K562 (cell line): ENCODE measurements at regions not wholly inside any gene's neighbourhood (a gene's known extent, or its start where the extent isn't known, plus 50 kb on each side); places are given as distances from the start of the nearest gene placed in this dataset.
A peak's percentile ranks its signal among the peaks of the same experiment; 100 is the strongest.

Source experiments
- ATAC-seq: fragments of 200-7000 bp; cut with Tn5 transposase; 3 replicates; pipeline ENCODE4 v1.9.1; 2020; ENCODE audit warnings: moderate library complexity
- BruUV-seq: library from RNA; stranded (reverse); fragments of 400-500 nt; replicated peaks from 2 replicates; lab custom pipeline; 2021; lab: Mats Ljungman, UMichigan
- CTCF ChIA-PET: fragments of 300-600 bp; formaldehyde crosslinking; extraction: SDS; loops from one replicate; lab custom pipeline; 2021; ENCODE audit warnings: low intra/inter-chr PET ratio; lab: Yijun Ruan, JAX
- POLR2A ChIA-PET: fragments of 300-600, 350-650 bp; sonication (Branson Sonifier 250); formaldehyde crosslinking; extraction: SDS; loops from one replicate; lab custom pipeline; 2021; ENCODE audit warnings: antibody characterized with exemption, inconsistent platforms; lab: Yijun Ruan, JAX
- DNase-seq, 4 experiments: peaks; one replicate each; pipeline versions ENCODE4 v3.0.0 to v3.0.0-alpha.2; 2011 to 2018; ENCODE audit warnings: low spot score in 3 of 4, mixed read lengths in 3 of 4; ENCODE audit errors: extremely low read depth in 1 of 4
- FAIRE-seq: peaks from 2 replicates; lab custom pipeline; 2011; peaks lifted over from hg19 to GRCh38; lab: Jason Lieb, UNC
- H2AFZ ChIP-seq: 2 replicates; pipeline ENCODE4 v1.6.0; 2011; ENCODE audit warnings: low read depth, low read length, control low read depth, inconsistent platforms
- H3K27ac ChIP-seq: fragments of 200-600 bp; 3 replicates; pipeline ENCODE4 v1.8.0; 2011; ENCODE audit warnings: low read depth, mild to moderate bottlenecking, control low read depth, inconsistent platforms, low read length, moderate library complexity, mixed read lengths; ENCODE audit errors: extremely low read depth
- H3K27me3 ChIP-seq, 2 experiments: fragments of 300-600 bp in 1 of 2; 2 replicates in 1 of 2; 3 replicates in 1 of 2; pipeline versions ENCODE4 v1.6.0 to v1.8.0; 2011; ENCODE audit warnings: inconsistent platforms in 2 of 2, low read length in 2 of 2, mild to moderate bottlenecking in 1 of 2, mixed read lengths in 1 of 2, moderate library complexity in 1 of 2; ENCODE audit not compliant: control insufficient read depth in 2 of 2, insufficient read depth in 2 of 2
- H3K36me3 ChIP-seq: fragments of 300-600 bp; 3 replicates; pipeline ENCODE4 v1.8.0; 2011; ENCODE audit warnings: mild to moderate bottlenecking, low read length, inconsistent platforms; ENCODE audit not compliant: control insufficient read depth, insufficient read depth
- H3K4me1 ChIP-seq, 2 experiments: fragments of 200-600 bp in 1 of 2; replicated peaks in 1 of 2; 2 replicates in 1 of 2; 3 replicates in 1 of 2; pipeline versions ENCODE4 v1.5.1 to v1.8.0; 2011; ENCODE audit warnings: inconsistent platforms in 2 of 2, low read length in 2 of 2, mild to moderate bottlenecking in 1 of 2, mixed read lengths in 1 of 2, moderate library complexity in 1 of 2; ENCODE audit not compliant: control insufficient read depth in 2 of 2, insufficient read depth in 2 of 2
- H3K4me2 ChIP-seq: 2 replicates; pipeline ENCODE4 v1.6.1; 2011; ENCODE audit warnings: low read length, control low read depth, inconsistent platforms, mixed read lengths; ENCODE audit not compliant: insufficient read depth
- H3K4me3 ChIP-seq: fragments of 200-600 bp; sonication (generic), shearing (Covaris generic); 2 replicates; pipeline ENCODE4 v1.5.1; 2016; ENCODE audit warnings: control low read depth, inconsistent platforms
- H3K79me2 ChIP-seq: fragments of 200-600 bp; 3 replicates; pipeline ENCODE4 v1.8.0; 2011; ENCODE audit warnings: low read length, inconsistent platforms; ENCODE audit not compliant: control insufficient read depth, insufficient read depth
- H3K9ac ChIP-seq, 2 experiments: 2 replicates each; pipeline versions ENCODE4 v1.6.0 to v1.6.1; 2011; ENCODE audit warnings: low read depth in 2 of 2, low read length in 2 of 2, control low read depth in 1 of 2, inconsistent platforms in 1 of 2, mild to moderate bottlenecking in 1 of 2, mixed read lengths in 1 of 2; ENCODE audit not compliant: insufficient read depth in 1 of 2
- H3K9me1 ChIP-seq: one replicate; pipeline ENCODE4 v1.6.0; 2011; ENCODE audit warnings: inconsistent platforms, mild to moderate bottlenecking, low read length, moderate library complexity; ENCODE audit not compliant: control insufficient read depth, insufficient read depth
- H3K9me3 ChIP-seq: replicated peaks from 2 replicates; pipeline ENCODE4 v1.5.1; 2011; ENCODE audit warnings: low read depth, low read length, inconsistent platforms; ENCODE audit not compliant: control insufficient read depth, insufficient read depth
- H4K20me1 ChIP-seq: replicated peaks from 2 replicates; pipeline ENCODE4 v1.6.1; 2011; ENCODE audit warnings: low read length, inconsistent platforms, mixed read lengths; ENCODE audit not compliant: control insufficient read depth, insufficient read depth
- ATF1 ChIP-seq, 2 experiments: fragments of 450-650 bp in 1 of 2; IDR thresholded peaks; 2 replicates each; pipeline ENCODE4 v1.6.1; 2016; ENCODE audit warnings: missing compliant biosample characterization in 1 of 2, missing genetic modification characterization in 1 of 2
- BCOR ChIP-seq: fragments of 450-650 bp; IDR thresholded peaks from 2 replicates; pipeline ENCODE4 v1.6.1; 2016
- HSF4 ChIP-seq: fragments of 250-450 bp; sonication (Bioruptor Pico); IDR thresholded peaks from 2 replicates; pipeline ENCODE4 v2.1.2; 2022; ENCODE audit warnings: mild to moderate bottlenecking, moderate library complexity, borderline replicate concordance
- KAT7 ChIP-seq: sonication (generic); formaldehyde crosslinking; IDR thresholded peaks from 2 replicates; pipeline ENCODE4 v1.8.0; 2022; ENCODE audit warnings: missing genetic modification reagents, mild to moderate bottlenecking, borderline replicate concordance
- MIER1 ChIP-seq: fragments of 450-650 bp; IDR thresholded peaks from 2 replicates; pipeline ENCODE4 v1.6.1; 2016; ENCODE audit warnings: antibody characterized with exemption, mild to moderate bottlenecking, low read depth
- NR3C1 ChIP-seq: sonication (generic); formaldehyde crosslinking; IDR thresholded peaks from 2 replicates; pipeline ENCODE4 v1.8.1; 2022; ENCODE audit warnings: missing genetic modification reagents
- POLR2AphosphoS5 ChIP-seq: IDR thresholded peaks from 2 replicates; pipeline ENCODE4 v1.6.1; 2011; ENCODE audit warnings: mild to moderate bottlenecking, low read depth, low read length, moderate library complexity; ENCODE audit not compliant: control insufficient read depth, insufficient read depth
- TAL1 ChIP-seq: fragments of 450-650 bp; IDR thresholded peaks from 2 replicates; pipeline ENCODE4 v1.6.1; 2016; ENCODE audit warnings: mild to moderate bottlenecking
- TCF3 ChIP-seq: sonication (generic); formaldehyde crosslinking; IDR thresholded peaks from 2 replicates; pipeline ENCODE4 v1.4.0; 2020; ENCODE audit warnings: mild to moderate bottlenecking, missing genetic modification reagents
- TEAD4 ChIP-seq, 2 experiments: sonication (generic) in 1 of 2; formaldehyde crosslinking in 1 of 2; IDR thresholded peaks; 2 replicates each; pipeline versions ENCODE4 v1.6.1 to v1.8.0; 2012 to 2022; ENCODE audit warnings: borderline replicate concordance in 1 of 2, inconsistent platforms in 1 of 2, low read length in 1 of 2, mild to moderate bottlenecking in 1 of 2, missing genetic modification reagents in 1 of 2
- ZBTB7A ChIP-seq: IDR thresholded peaks from 2 replicates; pipeline ENCODE4 v1.6.1; 2011; ENCODE audit warnings: low read depth, mild to moderate bottlenecking, low read length, moderate library complexity, borderline replicate concordance; ENCODE audit not compliant: control insufficient read depth
- ZNF133 ChIP-seq: fragments of 250-450 bp; sonication (Bioruptor Pico); IDR thresholded peaks from 2 replicates; pipeline ENCODE4 v1.4.0; 2020; ENCODE audit warnings: mild to moderate bottlenecking
- ZNF551 ChIP-seq: fragments of 250-450 bp; sonication (Bioruptor Pico); IDR thresholded peaks from 2 replicates; pipeline ENCODE4 v1.5.0; 2021; ENCODE audit warnings: mild to moderate bottlenecking, moderate library complexity
- WGBS: fragments of 100-300 bp; shearing (Covaris generic); methylation state at CpG from one replicate; pipeline ENCODE4 v1.1.6; 2016; ENCODE audit warnings: low coverage, mixed read lengths; ENCODE audit not compliant: insufficient coverage; ENCODE audit errors: missing lambda C conversion rate; 5-methylcytosine and 5-hydroxymethylcytosine counted together
- in situ Hi-C: fragments of 300-500 bp; cut with MboI; formaldehyde crosslinking; loops from 4 replicates; pipeline ENCODE4 v1.15.0; 2018; ENCODE audit warnings: inconsistent platforms, mixed read lengths
- intact Hi-C: fragments of 100-400 bp; cut with micrococcal nuclease; formaldehyde crosslinking; loops from 2 replicates; pipeline ENCODE4 v1.14.2; 2022
- TF ChIP-seq, protein P1 (sequence below): fragments of 450-650 bp; formaldehyde crosslinking; IDR thresholded peaks from 2 replicates; pipeline ENCODE4 v1.4.0; 2022; ENCODE audit warnings: mild to moderate bottlenecking, moderate library complexity

DNA sequence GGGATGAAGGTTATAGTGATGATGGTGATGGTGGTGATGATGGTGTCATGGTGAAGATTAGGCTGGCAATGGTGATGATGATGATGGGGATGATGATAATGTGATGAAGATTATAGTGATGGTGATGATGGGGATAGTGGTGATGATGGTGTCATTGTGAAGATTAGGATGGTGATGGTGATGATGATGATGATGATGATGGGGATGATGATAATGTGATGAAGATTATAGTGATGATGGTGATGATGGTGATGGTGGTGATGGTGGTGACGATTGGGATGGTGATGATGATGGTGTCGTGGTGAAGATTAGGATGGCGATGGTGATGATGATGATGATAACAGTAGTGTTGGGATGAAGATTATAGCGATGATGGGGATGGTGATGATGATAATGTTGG is 285.1 kb upstream of the AJAP1 start:
- BruUV-seq: no TSS peak
- H3K9me3 ChIP-seq: no peaks in the 10 kb centered on the region
- no peak overlapping the region for H3K4me3 ChIP-seq
- H3K27me3 ChIP-seq: no peaks in the 10 kb centered on the region
- ATAC-seq (no peak), FAIRE-seq (no peak), DNase-seq (no peak)
- CTCF ChIA-PET: no interaction called here
- POLR2A ChIA-PET: no interaction called here
- TF ChIP-seq ATF1 (CRISPR knock-in tag; IDR thresholded peaks at IDR 0.05): no peak
- TF ChIP-seq ATF1 (tag; IDR thresholded peaks at IDR 0.05): peak; percentile 31; the same call in 1 of the 2 replicates
- no peak for TF ChIP-seq ZNF551 (CRISPR knock-in tag)
- in situ Hi-C loops (no loop called here), intact Hi-C loops (no loop called here)
- no peak overlapping the region for H3K27ac ChIP-seq
- 4% methylated on average over 4 of the region's 4 CpGs for WGBS
- no peak overlapping the region for H2AFZ ChIP-seq
- no peaks in the 10 kb centered on the region for H3K4me1 ChIP-seq
- H4K20me1 ChIP-seq: no peaks in the 10 kb centered on the region
- no peak overlapping the region for H3K4me2 ChIP-seq
- H3K36me3 ChIP-seq: no peaks in the 10 kb centered on the region
- no peaks in the 10 kb centered on the region for H3K9me1 ChIP-seq
- no peak overlapping the region for H3K9ac ChIP-seq
- no peaks in the 10 kb centered on the region for H3K79me2 ChIP-seq

DNA sequence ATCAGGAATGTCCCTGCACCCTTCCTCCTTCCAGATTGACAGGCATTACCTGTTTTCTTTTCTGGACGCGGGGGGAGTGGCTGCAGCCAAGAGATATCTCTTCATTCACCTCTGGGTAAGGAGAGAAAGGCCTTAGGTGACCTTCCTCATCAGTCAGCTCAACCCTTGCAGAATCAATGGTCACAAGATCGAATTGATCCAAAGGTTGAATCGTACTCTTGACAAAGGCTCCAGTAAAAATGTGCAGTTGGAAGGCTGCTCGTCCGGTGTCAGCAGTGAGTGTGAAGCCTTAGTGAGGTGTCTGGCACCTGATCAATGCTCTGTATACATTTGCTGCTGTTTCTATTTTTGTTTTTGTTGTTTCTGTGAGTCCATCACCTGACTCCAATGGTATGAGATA is 282.6 kb upstream of the AJAP1 start:
- H3K9ac ChIP-seq: no peak overlapping the region
- H3K27me3 ChIP-seq: no peaks in the 10 kb centered on the region
- no peak overlapping the region for H3K27ac ChIP-seq
- CTCF ChIA-PET: no interaction called here
- ATAC-seq (no peak), DNase-seq (no peak), FAIRE-seq (no peak)
- H3K36me3 ChIP-seq: no peaks in the 10 kb centered on the region
- in situ Hi-C loops (no loop called here), intact Hi-C loops (no loop called here)
- H3K79me2 ChIP-seq: no peaks in the 10 kb centered on the region
- no peak overlapping the region for H3K4me2 ChIP-seq
- H4K20me1 ChIP-seq: no peaks in the 10 kb centered on the region
- no peaks in the 10 kb centered on the region for H3K4me1 ChIP-seq
- no TSS peak for BruUV-seq
- WGBS: 2% methylated on average over 6 of the region's 6 CpGs
- no peaks in the 10 kb centered on the region for H3K9me1 ChIP-seq
- H2AFZ ChIP-seq: no peak overlapping the region
- no peak for TF ChIP-seq KAT7 (CRISPR knock-in tag)
- TF ChIP-seq, protein P1, sequence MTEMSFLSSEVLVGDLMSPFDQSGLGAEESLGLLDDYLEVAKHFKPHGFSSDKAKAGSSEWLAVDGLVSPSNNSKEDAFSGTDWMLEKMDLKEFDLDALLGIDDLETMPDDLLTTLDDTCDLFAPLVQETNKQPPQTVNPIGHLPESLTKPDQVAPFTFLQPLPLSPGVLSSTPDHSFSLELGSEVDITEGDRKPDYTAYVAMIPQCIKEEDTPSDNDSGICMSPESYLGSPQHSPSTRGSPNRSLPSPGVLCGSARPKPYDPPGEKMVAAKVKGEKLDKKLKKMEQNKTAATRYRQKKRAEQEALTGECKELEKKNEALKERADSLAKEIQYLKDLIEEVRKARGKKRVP (CRISPR knock-in tag): no peak
- TF ChIP-seq ZBTB7A: no peak
- no peak for TF ChIP-seq MIER1
- TF ChIP-seq HSF4: no peak
- TF ChIP-seq NR3C1: no peak
- no peak for TF ChIP-seq ZNF133 (CRISPR knock-in tag)
- no peak for TF ChIP-seq TCF3 (CRISPR knock-in tag)
- no peak for TF ChIP-seq TEAD4 (IDR thresholded peaks at IDR 0.05; ENCODE audit: low read length)
- TF ChIP-seq TEAD4 (CRISPR knock-in tag; IDR thresholded peaks at IDR 0.05; ENCODE audit: borderline replicate concordance): no peak
- no peak for TF ChIP-seq POLR2AphosphoS5
- TF ChIP-seq TAL1: no peak
- TF ChIP-seq BCOR: no peak
- POLR2A ChIA-PET: interaction anchor here (0.7 kb wide), 1 partner anchor 235 kb away, joined by 3 read pairs; no protein-coding TSS in a partner anchor
- H3K4me3 ChIP-seq: no peak overlapping the region
- no peaks in the 10 kb centered on the region for H3K9me3 ChIP-seq
